WTC11 (cell line): ENCODE measurements at regions not wholly inside any gene's neighbourhood (a gene's known extent, or its start where the extent isn't known, plus 50 kb on each side); places are given as distances from the start of the nearest gene placed in this dataset.
A peak's percentile ranks its signal among the peaks of the same experiment; 100 is the strongest.

ENCODE experiments used
- ATAC-seq: fragments of 200-7000 bp; cut with Tn5 transposase; 2 replicates; pipeline ENCODE4 v1.10.0; 2021; ENCODE audit warnings: mild to moderate bottlenecking, moderate library complexity
- CTCF ChIA-PET: fragments of 300-600 bp; sonication (Branson Sonifier 250); formaldehyde crosslinking; loops from one replicate; lab custom pipeline; 2021; ENCODE audit warnings: antibody characterized with exemption; lab: Charles Lee
- POLR2A ChIA-PET: fragments of 350-600 bp; sonication (Branson Sonifier 250); formaldehyde crosslinking; loops from one replicate; lab custom pipeline; 2021; ENCODE audit warnings: antibody characterized with exemption; lab: Charles Lee
- DNase-seq: peaks from one replicate; pipeline ENCODE4 v3.0.0; 2021; ENCODE audit warnings: low spot score
- H3K27ac Mint-ChIP-seq: 2 replicates; pipeline ENCODE4 v1.8.0; 2021; ENCODE audit warnings: mixed read lengths
- H3K27me3 Mint-ChIP-seq: 2 replicates; pipeline ENCODE4 v1.8.0; 2021; ENCODE audit warnings: low read depth, mild to moderate bottlenecking, moderate library complexity, mixed read lengths
- H3K36me3 Mint-ChIP-seq: 2 replicates; pipeline ENCODE4 v1.8.0; 2021; ENCODE audit warnings: mixed read lengths
- H3K4me1 Mint-ChIP-seq: 2 replicates; pipeline ENCODE4 v1.8.0; 2022; ENCODE audit warnings: mixed read lengths
- H3K4me3 Mint-ChIP-seq: 2 replicates; pipeline ENCODE4 v1.8.0; 2021; ENCODE audit warnings: mild to moderate bottlenecking, moderate library complexity, mixed read lengths
- H3K9me3 Mint-ChIP-seq: 2 replicates; pipeline ENCODE4 v1.8.0; 2021; ENCODE audit warnings: mixed read lengths
- AR ChIP-seq: fragments of 250-450 bp; sonication (Bioruptor Pico); IDR thresholded peaks from 2 replicates; pipeline ENCODE4 v1.9.0; 2021; ENCODE audit warnings: mild to moderate bottlenecking
- ATF1 ChIP-seq: sonication (generic); formaldehyde crosslinking; IDR thresholded peaks from 2 replicates; pipeline ENCODE4 v1.8.1; 2023; ENCODE audit warnings: mild to moderate bottlenecking, moderate library complexity, missing genetic modification reagents
- CREM ChIP-seq: sonication (generic); formaldehyde crosslinking; IDR thresholded peaks from 2 replicates; pipeline ENCODE4 v1.8.1; 2022; ENCODE audit warnings: mild to moderate bottlenecking, missing genetic modification reagents, moderate library complexity
- ETV6 ChIP-seq: sonication (generic); formaldehyde crosslinking; IDR thresholded peaks from 2 replicates; pipeline ENCODE4 v1.8.1; 2022; ENCODE audit warnings: mild to moderate bottlenecking, missing genetic modification reagents
- FOXJ3 ChIP-seq: sonication (generic); formaldehyde crosslinking; IDR thresholded peaks from 2 replicates; pipeline ENCODE4 v1.9.0; 2021; ENCODE audit warnings: missing genetic modification reagents, mild to moderate bottlenecking, borderline replicate concordance
- FOXP4 ChIP-seq: sonication (generic); formaldehyde crosslinking; IDR thresholded peaks from 2 replicates; pipeline ENCODE4 v1.8.0; 2022; ENCODE audit warnings: mild to moderate bottlenecking, missing genetic modification reagents
- GABPB1 ChIP-seq: sonication (generic); formaldehyde crosslinking; IDR thresholded peaks from 2 replicates; pipeline ENCODE4 v1.8.1; 2023; ENCODE audit warnings: mild to moderate bottlenecking, missing genetic modification reagents
- IRF1 ChIP-seq: sonication (generic); formaldehyde crosslinking; IDR thresholded peaks from 2 replicates; pipeline ENCODE4 v1.8.0; 2023; ENCODE audit warnings: missing genetic modification reagents
- JAZF1 ChIP-seq: fragments of 250-450 bp; sonication (Bioruptor Pico); IDR thresholded peaks from 2 replicates; pipeline ENCODE4 v1.9.0; 2021; ENCODE audit warnings: moderate library complexity, mild to moderate bottlenecking, inconsistent platforms
- JUN ChIP-seq: sonication (generic); formaldehyde crosslinking; IDR thresholded peaks from 2 replicates; pipeline ENCODE4 v1.8.0; 2023; ENCODE audit warnings: mild to moderate bottlenecking, missing genetic modification reagents
- MAX ChIP-seq: sonication (generic); formaldehyde crosslinking; IDR thresholded peaks from 2 replicates; pipeline ENCODE4 v1.8.0; 2022; ENCODE audit warnings: mild to moderate bottlenecking, missing genetic modification reagents
- MLX ChIP-seq: sonication (generic); formaldehyde crosslinking; IDR thresholded peaks from 2 replicates; pipeline ENCODE4 v1.8.1; 2023; ENCODE audit warnings: mild to moderate bottlenecking, missing genetic modification reagents, moderate library complexity
- NFATC4 ChIP-seq: fragments of 250-450 bp; sonication (Bioruptor Pico); IDR thresholded peaks from 2 replicates; pipeline ENCODE4 v1.9.0; 2021; ENCODE audit warnings: mild to moderate bottlenecking
- NFE2L1 ChIP-seq: sonication (generic); formaldehyde crosslinking; IDR thresholded peaks from 2 replicates; pipeline ENCODE4 v1.8.1; 2023; ENCODE audit warnings: missing genetic modification reagents
- NR1H2 ChIP-seq: sonication (generic); formaldehyde crosslinking; IDR thresholded peaks from 2 replicates; pipeline ENCODE4 v1.9.0; 2021; ENCODE audit warnings: mild to moderate bottlenecking, moderate library complexity, missing genetic modification reagents
- ZBTB21 ChIP-seq: sonication (generic); formaldehyde crosslinking; IDR thresholded peaks from 2 replicates; pipeline ENCODE4 v1.8.1; 2023; ENCODE audit warnings: mild to moderate bottlenecking, missing genetic modification reagents, borderline replicate concordance
- ZNF416 ChIP-seq: fragments of 250-450 bp; sonication (Bioruptor Pico); IDR thresholded peaks from 2 replicates; pipeline ENCODE4 v1.9.0; 2021; ENCODE audit warnings: mild to moderate bottlenecking, inconsistent platforms
- ZNF423 ChIP-seq: fragments of 250-450 bp; sonication (Bioruptor Pico); IDR thresholded peaks from 2 replicates; pipeline ENCODE4 v2.1.2; 2022; ENCODE audit warnings: mild to moderate bottlenecking, moderate library complexity
- ZNF532 ChIP-seq: fragments of 250-450 bp; sonication (Bioruptor Pico); IDR thresholded peaks from 2 replicates; pipeline ENCODE4 v1.9.0; 2021; ENCODE audit warnings: mild to moderate bottlenecking, borderline replicate concordance

GRCh38 chr2:16475586-16475985, 190.0 kb downstream of the CYRIA start:
- Mint-ChIP-seq H3K4me1 (no peaks in the 10 kb centered on the region), H3K27me3 (peaks cover 5% of the 10 kb centered on the region; the same call in 1 of the 2 replicates), H3K27ac (no peak overlapping the region), H3K4me3 (no peak overlapping the region), H3K36me3 (no peaks in the 10 kb centered on the region), H3K9me3 (no peaks in the 10 kb centered on the region)
- POLR2A ChIA-PET = no interaction called here
- CTCF ChIA-PET = interaction anchor here (1.0 to 1.6 kb wide), 2 partner anchors 12 to 536 kb away, joined by 3 read pairs; no protein-coding TSS in a partner anchor
- no peak for TF ChIP-seq NR1H2 (CRISPR knock-in tag)
- no peak for TF ChIP-seq JUN
- no peak for TF ChIP-seq NFE2L1 (CRISPR knock-in tag)
- no peak for TF ChIP-seq MAX
- TF ChIP-seq NFATC4 (CRISPR knock-in tag) = no peak
- TF ChIP-seq GABPB1 (CRISPR knock-in tag) = no peak
- no peak for TF ChIP-seq ATF1
- TF ChIP-seq CREM = no peak
- TF ChIP-seq ZNF416 (CRISPR knock-in tag) = no peak
- no peak for TF ChIP-seq AR (CRISPR knock-in tag)
- no peak for TF ChIP-seq ZNF423 (CRISPR knock-in tag)
- no peak for TF ChIP-seq ZNF532 (CRISPR knock-in tag)
- TF ChIP-seq ZBTB21 (CRISPR knock-in tag) = no peak
- no peak for TF ChIP-seq FOXP4
- TF ChIP-seq ETV6 (CRISPR knock-in tag) = no peak
- no peak for TF ChIP-seq MLX
- no peak for TF ChIP-seq FOXJ3 (CRISPR knock-in tag)
- DNase-seq = no peak
- ATAC-seq = peak; percentile 32; the same call in 1 of the 2 replicates

GRCh38 chr2:16473575-16473974, 192.1 kb downstream of the CYRIA start:
- TF ChIP-seq IRF1 (CRISPR knock-in tag) (no peak), JAZF1 (no peak)
- Mint-ChIP-seq H3K36me3 (no peaks in the 10 kb centered on the region), H3K9me3 (no peaks in the 10 kb centered on the region), H3K4me1 (no peaks in the 10 kb centered on the region), H3K27ac (no peak overlapping the region), H3K27me3 (peaks cover 2% of the 10 kb centered on the region; the same call in 1 of the 2 replicates), H3K4me3 (no peak overlapping the region)
- ATAC-seq = no peak
- POLR2A ChIA-PET = no interaction called here
- CTCF ChIA-PET = no interaction called here
- DNase-seq = no peak
